Stimulated activated CD4-positive, alpha-beta T cell treated with anti-CD3 and anti-CD28 coated beads, Interleukin-1b, Interleukin-23, amount 100 ng/mL, for 24 hours (primary cell): ENCODE measurements at regions not wholly inside any gene's neighbourhood (a gene's known extent, or its start where the extent isn't known, plus 50 kb on each side); places are given as distances from the start of the nearest gene placed in this dataset.

ENCODE experiments used
- DNase-seq, 4 experiments: peaks; one replicate each; pipeline ENCODE4 v3.0.0-alpha.2; 2020; ENCODE audit warnings: low read depth in 4 of 4, low spot score in 1 of 4

GRCh38 chr1:119298687-119299303, 69.8 kb upstream of the HAO2 start:
- no peak for DNase-seq

- DNase-seq = no peak
Observed at GRCh38 chr1:119302011-119302410, 66.6 kb upstream of the HAO2 start.

GRCh38 chr1:119308130-119308700, 60.4 kb upstream of the HAO2 start:
- DNase-seq = no peak

- DNase-seq = no peak
Observed at GRCh38 chr1:119308806-119309205, 59.8 kb upstream of the HAO2 start.

- no peak for DNase-seq
Observed at GRCh38 chr1:119310301-119310700, 58.3 kb upstream of the HAO2 start.

- no peak for DNase-seq
Observed at GRCh38 chr1:119312500-119312899, 56.1 kb upstream of the HAO2 start.

- no peak for DNase-seq
Observed at GRCh38 chr1:119314001-119314796, 54.4 kb upstream of the HAO2 start.

- DNase-seq = no peak
Observed at GRCh38 chr1:119316870-119317416, 51.6 kb upstream of the HAO2 start.

GRCh38 chr1:119318466-119319309, 49.9 kb upstream of the HAO2 start:
- DNase-seq = no peak
